MM.1S (cell line): ENCODE measurements at regions not wholly inside any gene's neighbourhood (a gene's known extent, or its start where the extent isn't known, plus 50 kb on each side); places are given as distances from the start of the nearest gene placed in this dataset.

Experiments
- EZH2 ChIP-seq: fragments of 300-600 bp; sonication (generic); optimal IDR thresholded peaks from 2 replicates; pipeline ENCODE3; 2017; ENCODE audit warnings: low read depth, mild to moderate bottlenecking, antibody characterized with exemption, low read length, mixed read lengths
- TF ChIP-seq, protein P1 (sequence below): fragments of 300-600 bp; sonication (generic); IDR thresholded peaks from 2 replicates; pipeline ENCODE4 v1.5.1; 2016; ENCODE audit warnings: antibody characterized with exemption, low read length, mixed read lengths

DNA sequence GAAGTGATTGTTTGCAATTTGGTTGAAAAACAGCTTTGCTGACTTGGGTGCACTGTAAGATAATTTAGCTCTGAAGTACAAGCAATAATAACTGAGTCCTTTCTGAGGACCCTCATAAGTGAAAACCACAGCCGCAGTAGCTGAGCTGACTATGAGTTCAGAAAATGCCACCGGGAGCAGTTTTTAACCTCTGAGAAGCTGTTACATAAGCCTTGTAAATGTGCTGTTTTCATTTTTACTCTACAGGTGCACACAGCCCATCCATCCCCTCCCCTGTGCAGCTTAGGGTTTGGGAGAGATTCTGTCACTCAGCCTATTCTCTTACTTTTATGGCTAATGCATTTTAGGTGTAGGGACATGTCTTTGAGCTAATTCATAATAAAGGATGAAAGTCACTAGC, 255.5 kb upstream of the C11orf87 start:
- TF ChIP-seq, protein P1, sequence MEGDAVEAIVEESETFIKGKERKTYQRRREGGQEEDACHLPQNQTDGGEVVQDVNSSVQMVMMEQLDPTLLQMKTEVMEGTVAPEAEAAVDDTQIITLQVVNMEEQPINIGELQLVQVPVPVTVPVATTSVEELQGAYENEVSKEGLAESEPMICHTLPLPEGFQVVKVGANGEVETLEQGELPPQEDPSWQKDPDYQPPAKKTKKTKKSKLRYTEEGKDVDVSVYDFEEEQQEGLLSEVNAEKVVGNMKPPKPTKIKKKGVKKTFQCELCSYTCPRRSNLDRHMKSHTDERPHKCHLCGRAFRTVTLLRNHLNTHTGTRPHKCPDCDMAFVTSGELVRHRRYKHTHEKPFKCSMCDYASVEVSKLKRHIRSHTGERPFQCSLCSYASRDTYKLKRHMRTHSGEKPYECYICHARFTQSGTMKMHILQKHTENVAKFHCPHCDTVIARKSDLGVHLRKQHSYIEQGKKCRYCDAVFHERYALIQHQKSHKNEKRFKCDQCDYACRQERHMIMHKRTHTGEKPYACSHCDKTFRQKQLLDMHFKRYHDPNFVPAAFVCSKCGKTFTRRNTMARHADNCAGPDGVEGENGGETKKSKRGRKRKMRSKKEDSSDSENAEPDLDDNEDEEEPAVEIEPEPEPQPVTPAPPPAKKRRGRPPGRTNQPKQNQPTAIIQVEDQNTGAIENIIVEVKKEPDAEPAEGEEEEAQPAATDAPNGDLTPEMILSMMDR: no peak
- TF ChIP-seq EZH2: no peak
